Type B pancreatic cell (in vitro differentiated cells): ENCODE measurements at regions not wholly inside any gene's neighbourhood (a gene's known extent, or its start where the extent isn't known, plus 50 kb on each side); places are given as distances from the start of the nearest gene placed in this dataset.

Source experiments
- DNase-seq: peaks from one replicate; pipeline ENCODE4 v3.0.0; 2021; ENCODE audit warnings: mixed read lengths; ENCODE audit not compliant: unreplicated experiment; ENCODE audit errors: extremely low spot score
- H3K27ac Mint-ChIP-seq: 2 replicates; pipeline ENCODE4 v1.8.0; 2021; ENCODE audit warnings: mild to moderate bottlenecking, mixed read lengths
- H3K27me3 Mint-ChIP-seq: 2 replicates; pipeline ENCODE4 v1.8.0; 2021; ENCODE audit warnings: mixed read lengths
- H3K36me3 Mint-ChIP-seq: 2 replicates; pipeline ENCODE4 v1.8.0; 2021; ENCODE audit warnings: mixed read lengths
- H3K4me1 Mint-ChIP-seq: one replicate; pipeline ENCODE4 v1.8.0; 2021; ENCODE audit warnings: mixed read lengths; ENCODE audit not compliant: unreplicated experiment
- H3K4me3 Mint-ChIP-seq: 2 replicates; pipeline ENCODE4 v1.8.0; 2021; ENCODE audit warnings: mild to moderate bottlenecking, mixed read lengths
- H3K9me3 Mint-ChIP-seq: 2 replicates; pipeline ENCODE4 v1.8.0; 2021; ENCODE audit warnings: mixed read lengths
- CTCF ChIP-seq: fragments of 200-600 bp; sonication (generic); conservative IDR thresholded peaks from 2 replicates; pipeline ENCODE4 v1.5.0; 2021; ENCODE audit warnings: antibody characterized with exemption, mild to moderate bottlenecking

GRCh38 chr2:48065096-48065495 lies 158.8 kb upstream of the FBXO11 start:
- no peak overlapping the region for H3K4me3 Mint-ChIP-seq
- no peak for DNase-seq
- no peaks in the 10 kb centered on the region for H3K27me3 Mint-ChIP-seq
- no peak for TF ChIP-seq CTCF
- H3K27ac Mint-ChIP-seq = no peak overlapping the region
- no peaks in the 10 kb centered on the region for H3K9me3 Mint-ChIP-seq
- H3K36me3 Mint-ChIP-seq = no peaks in the 10 kb centered on the region
- H3K4me1 Mint-ChIP-seq = no peaks in the 10 kb centered on the region

- no peaks in the 10 kb centered on the region for H3K36me3 Mint-ChIP-seq
- H3K27ac Mint-ChIP-seq = no peak overlapping the region
- no peak for TF ChIP-seq CTCF
- DNase-seq = no peak
- H3K27me3 Mint-ChIP-seq = no peaks in the 10 kb centered on the region
- no peak overlapping the region for H3K4me3 Mint-ChIP-seq
- no peaks in the 10 kb centered on the region for H3K4me1 Mint-ChIP-seq
- H3K9me3 Mint-ChIP-seq = no peaks in the 10 kb centered on the region
Observed at GRCh38 chr2:48066000-48066399, 159.7 kb upstream of the FBXO11 start.

DNA sequence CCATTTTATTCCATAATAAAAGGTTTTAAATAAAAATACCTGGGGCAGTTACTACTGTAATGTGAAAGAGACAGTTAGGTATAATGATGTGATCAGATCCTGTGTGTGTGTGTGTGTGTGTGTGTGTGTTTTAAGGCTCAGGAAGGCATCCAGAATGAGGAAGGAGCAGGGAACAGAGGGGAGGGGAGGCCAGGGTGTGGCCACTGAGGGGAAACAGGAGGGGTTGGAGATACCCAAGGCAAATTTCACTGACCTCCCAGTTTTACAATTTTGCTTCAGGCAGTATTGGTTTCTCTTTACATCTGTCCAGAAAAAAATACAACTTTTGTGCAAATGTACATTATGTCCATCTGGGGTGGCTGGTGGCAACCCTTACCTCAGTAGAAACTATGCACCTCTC lies 163.5 kb upstream of the FBXO11 start:
- Mint-ChIP-seq H3K4me3 (no peak overlapping the region), H3K27ac (no peak overlapping the region), H3K9me3 (no peaks in the 10 kb centered on the region), H3K4me1 (peaks cover 3% of the 10 kb centered on the region), H3K27me3 (peaks cover 3% of the 10 kb centered on the region), H3K36me3 (no peaks in the 10 kb centered on the region)
- no peak for DNase-seq
- no peak for TF ChIP-seq CTCF

DNA sequence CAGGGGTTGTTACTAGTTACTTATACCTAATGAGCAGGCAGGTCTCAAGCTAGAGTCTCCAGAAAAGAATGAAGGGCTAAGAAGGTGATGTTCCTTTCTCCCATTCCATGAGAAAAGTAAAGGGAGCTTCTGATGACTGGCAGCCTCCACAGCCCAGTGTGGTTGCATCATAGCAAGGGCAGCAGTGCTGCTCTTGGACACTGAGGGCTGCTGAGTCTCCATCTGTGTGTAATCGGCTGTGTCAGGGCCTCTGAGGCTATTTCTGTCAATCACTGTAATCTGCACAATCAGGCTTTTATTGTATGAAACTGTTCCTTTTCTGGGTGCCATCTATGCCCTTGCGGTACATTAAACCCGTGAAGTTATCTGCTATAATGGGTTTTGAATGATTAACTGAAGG lies 164.1 kb upstream of the FBXO11 start:
- no peaks in the 10 kb centered on the region for H3K36me3 Mint-ChIP-seq
- H3K4me3 Mint-ChIP-seq = no peak overlapping the region
- no peak for DNase-seq
- peaks cover 3% of the 10 kb centered on the region for H3K4me1 Mint-ChIP-seq
- H3K27me3 Mint-ChIP-seq = peaks cover 3% of the 10 kb centered on the region
- H3K27ac Mint-ChIP-seq = no peak overlapping the region
- TF ChIP-seq CTCF = no peak
- H3K9me3 Mint-ChIP-seq = no peaks in the 10 kb centered on the region

DNA sequence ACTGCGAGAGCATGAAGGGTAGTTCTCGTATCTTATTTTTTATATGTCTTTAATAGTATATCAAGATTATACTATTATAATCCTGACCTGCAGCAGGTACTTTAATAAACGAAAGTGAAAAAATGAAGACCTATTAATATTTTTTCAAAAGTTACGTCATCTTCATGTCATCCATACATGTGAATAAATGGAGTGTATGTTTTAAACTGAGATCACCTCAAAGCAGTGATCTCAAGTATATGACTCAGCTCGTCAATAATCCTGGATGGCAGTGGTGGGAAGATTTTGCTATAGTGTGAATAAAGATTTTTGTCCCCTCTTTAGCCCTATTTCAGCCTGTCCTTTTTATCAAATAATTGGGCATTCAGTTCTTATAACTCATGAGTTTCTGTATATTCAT lies 166.3 kb upstream of the FBXO11 start:
- Mint-ChIP-seq H3K4me3 (no peak overlapping the region), H3K36me3 (no peaks in the 10 kb centered on the region), H3K27me3 (peaks cover 3% of the 10 kb centered on the region), H3K4me1 (peaks cover 3% of the 10 kb centered on the region), H3K27ac (no peak overlapping the region), H3K9me3 (no peaks in the 10 kb centered on the region)
- TF ChIP-seq CTCF = no peak
- DNase-seq = no peak

DNA sequence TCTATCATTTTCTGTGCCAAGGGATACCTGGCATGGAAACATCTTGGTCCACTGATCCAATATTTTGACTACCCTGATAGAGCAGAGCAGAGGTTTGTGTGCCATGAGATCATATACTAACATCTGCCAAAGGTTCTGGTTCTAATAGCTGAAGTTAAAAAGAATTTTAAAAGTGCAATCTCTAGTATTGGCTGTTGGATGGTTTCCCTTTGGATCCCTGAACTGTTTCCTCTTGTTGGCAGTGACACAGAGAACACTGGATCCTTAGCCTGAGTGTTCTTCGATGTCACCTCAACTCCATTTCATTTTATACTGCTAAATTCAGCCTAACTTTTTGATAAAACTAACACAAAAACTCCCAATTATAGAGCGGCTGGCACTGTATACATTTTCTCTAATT lies 169.3 kb upstream of the FBXO11 start:
- no peak overlapping the region for H3K27ac Mint-ChIP-seq
- no peaks in the 10 kb centered on the region for H3K36me3 Mint-ChIP-seq
- TF ChIP-seq CTCF = no peak
- H3K27me3 Mint-ChIP-seq = peaks cover 3% of the 10 kb centered on the region
- H3K4me1 Mint-ChIP-seq = peaks cover 3% of the 10 kb centered on the region
- H3K9me3 Mint-ChIP-seq = peaks cover 5% of the 10 kb centered on the region
- H3K4me3 Mint-ChIP-seq = no peak overlapping the region
- no peak for DNase-seq
